Astrocyte (in vitro differentiated cells and primary cell): ENCODE measurements at regions not wholly inside any gene's neighbourhood (a gene's known extent, or its start where the extent isn't known, plus 50 kb on each side); places are given as distances from the start of the nearest gene placed in this dataset.
"Not testable (repeated sequence)": the region's sequence is repeated elsewhere in the genome, so short reads cannot be mapped to it uniquely, and the experiment has no call there.

Experiments used
- DNase-seq: peaks from one replicate; pipeline ENCODE4 v3.0.0-alpha.2; 2010; ENCODE audit warnings: low read depth
- FAIRE-seq: peaks from 2 replicates; lab custom pipeline; 2011; peaks lifted over from hg19 to GRCh38; lab: Jason Lieb, UNC
- H2AFZ ChIP-seq: 2 replicates; pipeline ENCODE4 v1.6.0; 2012; ENCODE audit warnings: low read depth, low read length, inconsistent platforms
- H3K27ac ChIP-seq: 2 replicates; pipeline ENCODE4 v1.5.1; 2011; ENCODE audit warnings: low read depth, low read length, inconsistent platforms
- H3K27me3 ChIP-seq: 2 replicates; pipeline ENCODE4 v1.6.0; 2011; ENCODE audit warnings: low read length, inconsistent platforms; ENCODE audit not compliant: insufficient read depth
- H3K36me3 ChIP-seq: 2 replicates; pipeline ENCODE4 v1.5.1; 2011; ENCODE audit warnings: low read length, inconsistent platforms; ENCODE audit not compliant: insufficient read depth
- H3K4me1 ChIP-seq: 2 replicates; pipeline ENCODE4 v1.5.1; 2011; ENCODE audit warnings: low read length, inconsistent platforms; ENCODE audit not compliant: insufficient read depth
- H3K4me2 ChIP-seq: 2 replicates; pipeline ENCODE4 v1.6.0; 2012; ENCODE audit warnings: low read length, inconsistent platforms
- H3K4me3 ChIP-seq: 2 replicates; pipeline ENCODE4 v1.5.1; 2011; ENCODE audit warnings: low read depth, mild to moderate bottlenecking, low read length, inconsistent platforms; ENCODE audit not compliant: insufficient read depth
- H3K79me2 ChIP-seq: 2 replicates; pipeline ENCODE4 v1.6.0; 2012; ENCODE audit warnings: mild to moderate bottlenecking, low read length, inconsistent platforms; ENCODE audit not compliant: insufficient read depth
- H3K9ac ChIP-seq: 2 replicates; pipeline ENCODE4 v1.6.0; 2012; ENCODE audit warnings: mild to moderate bottlenecking, low read length, inconsistent platforms
- H3K9me3 ChIP-seq: 2 replicates; pipeline ENCODE4 v1.5.1; 2012; ENCODE audit warnings: low read depth, mild to moderate bottlenecking, low read length, inconsistent platforms; ENCODE audit not compliant: insufficient read depth
- H4K20me1 ChIP-seq: 2 replicates; pipeline ENCODE4 v1.6.0; 2012; ENCODE audit warnings: low read length, inconsistent platforms; ENCODE audit not compliant: insufficient read depth
- H3K27ac Mint-ChIP-seq: one replicate; pipeline ENCODE4 v1.8.0; 2021; ENCODE audit warnings: mild to moderate bottlenecking, mixed read lengths; ENCODE audit not compliant: unreplicated experiment
- H3K27me3 Mint-ChIP-seq: one replicate; pipeline ENCODE4 v1.8.0; 2021; ENCODE audit warnings: low read depth, mixed read lengths; ENCODE audit not compliant: unreplicated experiment
- H3K36me3 Mint-ChIP-seq: one replicate; pipeline ENCODE4 v1.8.0; 2021; ENCODE audit warnings: low read depth, mixed read lengths; ENCODE audit not compliant: unreplicated experiment
- H3K4me1 Mint-ChIP-seq: one replicate; pipeline ENCODE4 v1.8.0; 2021; ENCODE audit warnings: low read depth, mixed read lengths; ENCODE audit not compliant: unreplicated experiment
- H3K4me3 Mint-ChIP-seq: one replicate; pipeline ENCODE4 v1.8.0; 2021; ENCODE audit warnings: mild to moderate bottlenecking, moderate library complexity, mixed read lengths; ENCODE audit not compliant: unreplicated experiment
- H3K9me3 Mint-ChIP-seq: one replicate; pipeline ENCODE4 v1.8.0; 2021; ENCODE audit warnings: mild to moderate bottlenecking, mixed read lengths; ENCODE audit not compliant: unreplicated experiment
- EZH2 ChIP-seq: IDR thresholded peaks from 2 replicates; pipeline ENCODE4 v1.6.1; 2012; ENCODE audit warnings: mild to moderate bottlenecking, low read length, inconsistent platforms; ENCODE audit not compliant: insufficient read depth
- TF ChIP-seq, protein P1 (sequence below): IDR thresholded peaks from 2 replicates; pipeline ENCODE4 v1.5.1; 2011; ENCODE audit warnings: low read depth, mild to moderate bottlenecking, inconsistent platforms, low read length, moderate library complexity; ENCODE audit not compliant: insufficient read depth

DNA sequence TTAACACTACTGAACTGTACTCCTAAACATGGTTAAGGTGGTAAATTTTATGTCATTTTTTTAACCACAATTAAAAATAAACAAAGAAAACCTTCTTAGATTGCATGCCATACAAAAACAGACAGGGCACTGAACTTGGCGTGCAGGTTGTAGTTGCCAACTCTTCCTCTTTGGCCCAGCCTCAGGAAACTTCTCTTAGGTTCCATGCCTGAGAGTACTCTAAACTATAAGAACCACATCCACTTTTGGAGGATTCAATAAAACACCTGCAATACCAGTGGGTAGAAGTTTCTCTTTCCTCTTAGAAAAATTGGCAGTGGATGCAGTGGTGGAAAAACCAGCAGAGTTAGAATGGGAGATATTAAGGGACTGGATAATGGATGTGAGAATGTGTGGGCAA lies 103.4 kb downstream of the LUZP4 start:
- H3K4me3 Mint-ChIP-seq, result no peak overlapping the region
- H3K9me3 Mint-ChIP-seq, result no peaks in the 10 kb centered on the region
- Histone ChIP-seq H3K4me2 (no peak overlapping the region), H3K27me3 (no peaks in the 10 kb centered on the region), H3K4me1 (no peaks in the 10 kb centered on the region), H4K20me1 (no peaks in the 10 kb centered on the region), H3K27ac (no peak overlapping the region), H3K79me2 (no peaks in the 10 kb centered on the region), H2AFZ (no peak overlapping the region), H3K9ac (no peak overlapping the region), H3K4me3 (no peak overlapping the region), H3K9me3 (no peaks in the 10 kb centered on the region), H3K36me3 (no peaks in the 10 kb centered on the region)
- FAIRE-seq (no peak), DNase-seq (no peak)
- H3K27me3 Mint-ChIP-seq, result no peaks in the 10 kb centered on the region
- H3K4me1 Mint-ChIP-seq, result peaks cover 9% of the 10 kb centered on the region
- TF ChIP-seq, protein P1, sequence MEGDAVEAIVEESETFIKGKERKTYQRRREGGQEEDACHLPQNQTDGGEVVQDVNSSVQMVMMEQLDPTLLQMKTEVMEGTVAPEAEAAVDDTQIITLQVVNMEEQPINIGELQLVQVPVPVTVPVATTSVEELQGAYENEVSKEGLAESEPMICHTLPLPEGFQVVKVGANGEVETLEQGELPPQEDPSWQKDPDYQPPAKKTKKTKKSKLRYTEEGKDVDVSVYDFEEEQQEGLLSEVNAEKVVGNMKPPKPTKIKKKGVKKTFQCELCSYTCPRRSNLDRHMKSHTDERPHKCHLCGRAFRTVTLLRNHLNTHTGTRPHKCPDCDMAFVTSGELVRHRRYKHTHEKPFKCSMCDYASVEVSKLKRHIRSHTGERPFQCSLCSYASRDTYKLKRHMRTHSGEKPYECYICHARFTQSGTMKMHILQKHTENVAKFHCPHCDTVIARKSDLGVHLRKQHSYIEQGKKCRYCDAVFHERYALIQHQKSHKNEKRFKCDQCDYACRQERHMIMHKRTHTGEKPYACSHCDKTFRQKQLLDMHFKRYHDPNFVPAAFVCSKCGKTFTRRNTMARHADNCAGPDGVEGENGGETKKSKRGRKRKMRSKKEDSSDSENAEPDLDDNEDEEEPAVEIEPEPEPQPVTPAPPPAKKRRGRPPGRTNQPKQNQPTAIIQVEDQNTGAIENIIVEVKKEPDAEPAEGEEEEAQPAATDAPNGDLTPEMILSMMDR, result no peak
- H3K36me3 Mint-ChIP-seq, result no peaks in the 10 kb centered on the region
- peak overlapping the region; percentile 45 for H3K27ac Mint-ChIP-seq

DNA sequence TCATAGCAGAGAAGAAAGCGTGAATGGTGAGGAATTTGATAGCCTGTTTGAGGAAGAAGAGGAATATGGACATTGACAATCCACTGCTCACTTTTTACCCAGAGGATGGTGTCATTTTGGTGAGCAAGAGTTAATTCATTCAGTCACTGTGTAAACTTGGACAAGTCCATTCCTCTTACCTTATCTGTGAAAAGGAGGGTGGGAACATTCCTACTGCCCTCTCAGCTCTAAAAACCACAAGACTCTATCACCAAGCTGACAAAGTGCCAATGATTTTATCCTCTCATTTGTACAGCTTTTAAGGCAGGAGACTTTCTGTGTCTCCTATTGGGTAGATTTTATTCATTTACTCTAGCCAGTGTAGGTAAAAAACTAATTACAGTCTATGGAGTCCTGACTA lies 103.8 kb downstream of the LUZP4 start:
- Histone ChIP-seq H3K27ac (no peak overlapping the region), H3K9me3 (no peaks in the 10 kb centered on the region), H3K4me2 (no peak overlapping the region), H3K27me3 (no peaks in the 10 kb centered on the region), H3K4me1 (no peaks in the 10 kb centered on the region), H3K36me3 (no peaks in the 10 kb centered on the region), H3K79me2 (no peaks in the 10 kb centered on the region), H4K20me1 (no peaks in the 10 kb centered on the region), H3K4me3 (no peak overlapping the region), H3K9ac (no peak overlapping the region), H2AFZ (no peak overlapping the region)
- DNase-seq (peak; percentile 93), FAIRE-seq (peak; percentile 92)
- Mint-ChIP-seq H3K27me3 (no peaks in the 10 kb centered on the region), H3K4me3 (no peak overlapping the region), H3K4me1 (peaks cover 10% of the 10 kb centered on the region), H3K27ac (peak overlapping the region; percentile 45), H3K9me3 (no peaks in the 10 kb centered on the region), H3K36me3 (no peaks in the 10 kb centered on the region)
- TF ChIP-seq, protein P1, result no peak
- TF ChIP-seq EZH2, result no peak

DNA sequence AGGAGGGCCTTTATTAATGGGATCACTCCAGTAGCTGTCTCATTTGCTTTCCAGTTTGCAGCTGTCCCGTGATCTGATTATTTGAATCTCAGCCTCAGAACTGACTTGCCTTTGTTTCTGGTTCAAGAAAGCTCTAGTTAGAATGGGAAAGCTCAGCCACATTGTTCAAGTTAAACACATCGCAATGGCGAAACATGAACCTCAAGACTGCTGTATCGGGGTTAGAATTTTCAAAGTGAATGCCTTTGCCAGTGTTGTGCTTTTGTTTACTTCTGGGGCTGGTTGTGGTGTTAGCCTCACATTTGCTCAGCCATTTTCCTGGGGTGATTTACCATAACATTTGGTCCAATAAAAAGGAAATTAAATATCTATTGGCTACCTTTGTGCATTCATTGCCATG lies 105.3 kb downstream of the LUZP4 start:
- H2AFZ ChIP-seq, H3K4me1 ChIP-seq, H3K4me3 Mint-ChIP-seq, H3K27me3 ChIP-seq, H3K36me3 ChIP-seq, H3K79me2 ChIP-seq, H3K27me3 Mint-ChIP-seq, H3K27ac Mint-ChIP-seq, H4K20me1 ChIP-seq, H3K4me3 ChIP-seq, H3K36me3 Mint-ChIP-seq, H3K9me3 Mint-ChIP-seq, H3K9ac ChIP-seq, H3K4me2 ChIP-seq, DNase-seq, H3K27ac ChIP-seq, FAIRE-seq, H3K9me3 ChIP-seq: not testable (repeated sequence)
- peaks cover 13% of the 10 kb centered on the region for H3K4me1 Mint-ChIP-seq
